H1 (cell line): ENCODE measurements at regions not wholly inside any gene's neighbourhood (a gene's known extent, or its start where the extent isn't known, plus 50 kb on each side); places are given as distances from the start of the nearest gene placed in this dataset.

Experiments used
- CTCF ChIA-PET: fragments of 300-600 bp; sonication (Branson Sonifier 250); formaldehyde crosslinking; loops from one replicate; lab custom pipeline; 2021; ENCODE audit not compliant: partially characterized antibody; lab: Charles Lee
- POLR2A ChIA-PET: fragments of 300-600 bp; sonication (Branson Sonifier 250); formaldehyde crosslinking; loops from one replicate; lab custom pipeline; 2021; ENCODE audit warnings: inconsistent platforms; ENCODE audit not compliant: partially characterized antibody; lab: Charles Lee
- DNase-seq, 2 experiments: peaks; one replicate each; pipeline versions ENCODE4 v3.0.0 to v3.0.0-alpha.2; 2010 to 2022; ENCODE audit warnings: low spot score in 2 of 2, low read depth in 1 of 2, mixed read lengths in 1 of 2
- FAIRE-seq: peaks from 2 replicates; lab custom pipeline; 2011; peaks lifted over from hg19 to GRCh38; lab: Jason Lieb, UNC
- H2AFZ ChIP-seq: 2 replicates; pipeline ENCODE4 v1.8.1; 2012; ENCODE audit warnings: low read length, inconsistent platforms
- H2AK5ac ChIP-seq: 2 replicates; pipeline ENCODE4 v1.6.1; 2013; ENCODE audit warnings: low read depth, low read length
- H2BK120ac ChIP-seq: replicated peaks from 2 replicates; pipeline ENCODE3; 2013; ENCODE audit warnings: low read depth, low read length, inconsistent platforms
- H2BK12ac ChIP-seq: 2 replicates; pipeline ENCODE4 v1.6.1; 2013; ENCODE audit warnings: low read depth, low read length
- H2BK15ac ChIP-seq: 2 replicates; pipeline ENCODE4 v1.6.1; 2013; ENCODE audit warnings: low read length
- H2BK20ac ChIP-seq: 2 replicates; pipeline ENCODE4 v1.6.1; 2013; ENCODE audit warnings: low read length
- H2BK5ac ChIP-seq: 2 replicates; pipeline ENCODE4 v1.6.1; 2013; ENCODE audit warnings: low read depth, low read length
- H3K14ac ChIP-seq: 2 replicates; pipeline ENCODE4 v1.6.1; 2013; ENCODE audit warnings: inconsistent platforms; ENCODE audit not compliant: insufficient read length
- H3K18ac ChIP-seq: 2 replicates; pipeline ENCODE4 v1.6.1; 2013; ENCODE audit warnings: low read length; ENCODE audit errors: extremely low read depth
- H3K23ac ChIP-seq: 2 replicates; pipeline ENCODE4 v1.6.1; 2013; ENCODE audit warnings: inconsistent platforms; ENCODE audit not compliant: insufficient read length
- H3K23me2 ChIP-seq: 2 replicates; pipeline ENCODE4 v1.6.1; 2013; ENCODE audit warnings: low read depth, low read length
- H3K27ac ChIP-seq: 2 replicates; pipeline ENCODE4 v1.6.1; 2011; ENCODE audit warnings: low read depth, low read length, inconsistent platforms
- H3K27me3 ChIP-seq, 4 experiments: replicated peaks in 1 of 4; 1 replicate in 1 of 4; 2 replicates in 3 of 4; pipeline versions ENCODE4 v1.6.1 to v1.8.1; 2011 to 2013; ENCODE audit warnings: low read length in 3 of 4, mild to moderate bottlenecking in 3 of 4, inconsistent platforms in 2 of 4, mixed read lengths in 2 of 4, moderate library complexity in 1 of 4; ENCODE audit not compliant: control insufficient read depth in 3 of 4, insufficient read depth in 3 of 4; ENCODE audit errors: extremely low read depth in 1 of 4
- H3K36me3 ChIP-seq, 4 experiments: 2 replicates each; pipeline versions ENCODE4 v1.6.1 to v1.8.1; 2011 to 2013; ENCODE audit warnings: mild to moderate bottlenecking in 4 of 4, low read length in 3 of 4, moderate library complexity in 2 of 4, control low read depth in 1 of 4, inconsistent platforms in 1 of 4; ENCODE audit not compliant: insufficient read depth in 4 of 4, control insufficient read depth in 2 of 4
- H3K4ac ChIP-seq: replicated peaks from 2 replicates; pipeline ENCODE3; 2013; ENCODE audit warnings: low read length, low read depth, mixed read lengths, inconsistent platforms; ENCODE audit not compliant: insufficient read length
- H3K4me1 ChIP-seq, 4 experiments: replicated peaks in 1 of 4; 1 replicate in 1 of 4; 2 replicates in 3 of 4; pipeline versions ENCODE4 v1.6.1 to v1.8.1; 2011 to 2013; ENCODE audit warnings: low read length in 3 of 4, inconsistent platforms in 2 of 4, mixed read lengths in 1 of 4; ENCODE audit not compliant: insufficient read depth in 4 of 4, control insufficient read depth in 3 of 4
- H3K4me2 ChIP-seq, 2 experiments: 2 replicates each; pipeline versions ENCODE4 v1.6.1 to v1.8.1; 2011 to 2013; ENCODE audit warnings: low read depth in 2 of 2, low read length in 2 of 2, control low read depth in 1 of 2, inconsistent platforms in 1 of 2, mild to moderate bottlenecking in 1 of 2; ENCODE audit not compliant: insufficient read depth in 1 of 2
- H3K4me3 ChIP-seq, 4 experiments: fragments of 200-600, 300-600 bp in 1 of 4; sonication (generic), shearing (Covaris generic), sonication (Bioruptor Twin) in 1 of 4; 2 replicates each; pipeline versions ENCODE4 v1.5.1 to v1.8.1; 2011 to 2016; ENCODE audit warnings: low read length in 4 of 4, low read depth in 3 of 4, control low read depth in 2 of 4, inconsistent platforms in 2 of 4, mild to moderate bottlenecking in 2 of 4, mixed read lengths in 1 of 4, moderate library complexity in 1 of 4; ENCODE audit not compliant: insufficient read depth in 2 of 4; ENCODE audit errors: extremely low read depth in 1 of 4
- H3K56ac ChIP-seq: replicated peaks from 2 replicates; pipeline ENCODE3; 2013; ENCODE audit warnings: low read depth, mild to moderate bottlenecking, mixed read lengths, low read length, inconsistent platforms; ENCODE audit not compliant: insufficient read length
- H3K79me1 ChIP-seq: 2 replicates; pipeline ENCODE4 v1.6.1; 2013; ENCODE audit warnings: low read depth, low read length, control low read depth
- H3K79me2 ChIP-seq, 2 experiments: 2 replicates each; pipeline versions ENCODE4 v1.6.1 to v1.8.1; 2012 to 2013; ENCODE audit warnings: low read length in 2 of 2, mild to moderate bottlenecking in 2 of 2, inconsistent platforms in 1 of 2; ENCODE audit not compliant: insufficient read depth in 2 of 2, control insufficient read depth in 1 of 2
- H3K9ac ChIP-seq, 4 experiments: replicated peaks in 1 of 4; 1 replicate in 1 of 4; 2 replicates in 3 of 4; pipeline versions ENCODE4 v1.6.1 to v1.8.1; 2011 to 2013; ENCODE audit warnings: low read depth in 3 of 4, low read length in 3 of 4, control low read depth in 2 of 4, mild to moderate bottlenecking in 2 of 4, moderate library complexity in 2 of 4, inconsistent platforms in 1 of 4; ENCODE audit errors: extremely low read depth in 1 of 4
- H3K9me3 ChIP-seq, 2 experiments: 2 replicates each; pipeline versions ENCODE4 v1.6.1 to v1.8.1; 2012 to 2013; ENCODE audit warnings: mild to moderate bottlenecking in 2 of 2, moderate library complexity in 2 of 2, control low read depth in 1 of 2, inconsistent platforms in 1 of 2, low read depth in 1 of 2, low read length in 1 of 2, mixed read lengths in 1 of 2; ENCODE audit not compliant: insufficient read depth in 2 of 2
- H4K20me1 ChIP-seq, 2 experiments: replicated peaks in 1 of 2; 2 replicates each; pipeline versions ENCODE3 to v1.8.1; 2011 to 2013; ENCODE audit warnings: inconsistent platforms in 2 of 2, low read length in 2 of 2, mild to moderate bottlenecking in 1 of 2; ENCODE audit not compliant: insufficient read depth in 2 of 2, control insufficient read depth in 1 of 2
- H4K5ac ChIP-seq: 2 replicates; pipeline ENCODE4 v1.6.1; 2013; ENCODE audit warnings: low read length, low read depth, mixed read lengths, inconsistent platforms; ENCODE audit not compliant: insufficient read length
- H4K8ac ChIP-seq: 2 replicates; pipeline ENCODE4 v1.8.0; 2013; ENCODE audit warnings: mild to moderate bottlenecking, moderate library complexity, low read length, inconsistent platforms; ENCODE audit not compliant: insufficient read depth; ENCODE audit errors: extremely low read depth
- H4K91ac ChIP-seq: replicated peaks from 2 replicates; pipeline ENCODE3; 2013; ENCODE audit warnings: low read length, mixed read lengths, inconsistent platforms; ENCODE audit not compliant: insufficient read length
- CHD1 ChIP-seq: IDR thresholded peaks from 2 replicates; pipeline ENCODE4 v1.6.1; 2012; ENCODE audit warnings: low read depth, low read length, improper control_type of control experiment
- EP300 ChIP-seq, 2 experiments: IDR thresholded peaks; 1 replicate in 1 of 2; 2 replicates in 1 of 2; pipeline ENCODE4 v1.6.1; 2011 to 2012; ENCODE audit warnings: low read depth in 2 of 2, low read length in 2 of 2, mild to moderate bottlenecking in 2 of 2, borderline replicate concordance in 1 of 2, inconsistent platforms in 1 of 2, moderate library complexity in 1 of 2
- JUN ChIP-seq: IDR thresholded peaks from 2 replicates; pipeline ENCODE4 v1.6.1; 2011; ENCODE audit warnings: low read depth, mild to moderate bottlenecking, improper control_type of control experiment, low read length
- JUND ChIP-seq: IDR thresholded peaks from 2 replicates; pipeline ENCODE4 v1.6.1; 2011; ENCODE audit warnings: mild to moderate bottlenecking, improper control_type of control experiment, low read length
- MAFK ChIP-seq: IDR thresholded peaks from 2 replicates; pipeline ENCODE4 v1.6.1; 2012; ENCODE audit warnings: low read depth, mild to moderate bottlenecking, improper control_type of control experiment, low read length
- PHF8 ChIP-seq: fragments of 200-600 bp; sonication (generic); conservative IDR thresholded peaks from 2 replicates; pipeline ENCODE4 v1.7.1; 2012; ENCODE audit warnings: low read depth, mild to moderate bottlenecking, inconsistent platforms, low read length, moderate library complexity
- RBBP5 ChIP-seq: IDR thresholded peaks from 2 replicates; pipeline ENCODE4 v1.7.1; 2012; ENCODE audit warnings: low read depth, mild to moderate bottlenecking, inconsistent platforms, low read length, moderate library complexity, borderline replicate concordance
- TBP ChIP-seq: IDR thresholded peaks from 2 replicates; pipeline ENCODE4 v1.6.1; 2011; ENCODE audit warnings: low read depth, low read length, improper control_type of control experiment
- TCF12 ChIP-seq: IDR thresholded peaks from 2 replicates; pipeline ENCODE4 v1.6.1; 2011; ENCODE audit warnings: low read depth, mild to moderate bottlenecking, low read length
- WGBS, 2 experiments: shearing (Covaris generic) in 1 of 2; methylation state at CpG; one replicate each; pipeline versions ENCODE4 v1.1.6 to v1.1.7; 2013 to 2015; ENCODE audit warnings: low lambda C conversion rate in 2 of 2, mixed read lengths in 2 of 2, inconsistent platforms in 1 of 2, low coverage in 1 of 2, missing lambda C conversion rate in 1 of 2; ENCODE audit not compliant: insufficient replicate concordance in 2 of 2, insufficient coverage in 1 of 2, insufficient read length in 1 of 2; ENCODE audit errors: extremely low coverage in 1 of 2, missing lambda C conversion rate in 1 of 2; 5-methylcytosine and 5-hydroxymethylcytosine counted together

DNA sequence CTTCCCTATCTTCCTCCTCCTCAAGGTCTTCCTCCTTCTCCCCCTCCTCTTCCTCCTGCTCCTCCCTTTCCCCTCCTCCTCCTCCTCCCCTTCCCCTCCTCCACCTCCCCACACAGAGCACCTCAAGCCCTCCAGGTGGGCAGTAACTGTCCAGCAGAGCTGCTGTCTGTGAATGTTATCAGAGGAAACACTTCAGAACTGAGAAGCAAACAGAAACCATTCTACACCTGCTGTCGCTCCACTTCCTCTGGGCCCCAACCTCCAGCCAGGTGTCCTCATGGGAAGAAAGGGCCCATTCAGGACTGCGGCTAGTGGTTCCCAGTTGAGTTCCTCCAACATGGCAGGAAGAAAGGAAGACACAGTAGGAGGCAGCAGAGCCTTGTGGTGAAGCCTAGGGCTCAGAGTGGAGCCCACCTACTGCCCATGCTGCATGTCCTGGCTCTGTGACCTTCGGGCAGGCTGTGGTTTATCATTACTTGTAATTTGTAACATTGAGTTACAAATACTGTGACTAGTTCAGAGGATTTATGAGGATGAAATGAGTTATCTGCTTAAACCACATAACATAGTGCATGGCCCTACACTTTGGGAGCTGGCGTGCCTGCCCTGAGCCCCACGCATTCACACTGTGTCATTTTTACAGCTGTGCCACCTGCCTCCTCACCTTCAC is 165.9 kb upstream of the ID2 start:
- H3K56ac ChIP-seq = no peak overlapping the region
- no peaks in the 10 kb centered on the region for H3K79me1 ChIP-seq
- no peak overlapping the region for H2BK12ac ChIP-seq
- no peak overlapping the region for H3K9ac ChIP-seq
- no peak overlapping the region for H3K27ac ChIP-seq
- H2BK5ac ChIP-seq = no peak overlapping the region
- no peak overlapping the region for H3K14ac ChIP-seq
- FAIRE-seq (no peak), DNase-seq (no peak)
- H3K9me3 ChIP-seq = peaks cover 0 to 5% of the 10 kb centered on the region in 2 experiments; a peak in 1 of 4 replicates
- no peaks in the 10 kb centered on the region for H3K36me3 ChIP-seq
- no peaks in the 10 kb centered on the region for H3K79me2 ChIP-seq
- no peak overlapping the region for H3K4ac ChIP-seq
- peak overlapping the region; percentile 1; the same call in 1 of the 2 replicates for H2BK20ac ChIP-seq
- no peaks in the 10 kb centered on the region for H4K20me1 ChIP-seq
- no peak overlapping the region; the same call in 1 of the 2 replicates for H3K18ac ChIP-seq
- ChIA-PET POLR2A (interaction anchor here (0.9 kb wide), 1 partner anchor 166 kb away, joined by 3 read pairs; the partner anchor contains the start of gene ID2), CTCF (interaction anchor here (1.0 to 1.6 kb wide), 3 partner anchors 10 to 16 kb away, joined by 3 to 4 read pairs (median 3); no protein-coding TSS in a partner anchor)
- no peak overlapping the region for H4K5ac ChIP-seq
- no peak overlapping the region for H3K23ac ChIP-seq
- H4K8ac ChIP-seq = no peak overlapping the region; the same call in 1 of the 2 replicates
- 0 out of 2 replicates have a peak overlapping the region, but pooled peaks have one; percentile 8 for H2BK15ac ChIP-seq
- no peak overlapping the region for H2BK120ac ChIP-seq
- no peaks in the 10 kb centered on the region for H3K27me3 ChIP-seq
- H3K4me3 ChIP-seq = no peak overlapping the region
- H3K4me2 ChIP-seq = no peak overlapping the region
- H3K23me2 ChIP-seq = no peaks in the 10 kb centered on the region
- 85% methylated on average over 5 of the region's 5 CpGs; no CpG with 5 or more reads in 1 of the 2 experiments for WGBS, 2 experiments
- no peak overlapping the region for H2AFZ ChIP-seq
- H3K4me1 ChIP-seq = no peaks in the 10 kb centered on the region
- H2AK5ac ChIP-seq = no peak overlapping the region
- H4K91ac ChIP-seq = no peak overlapping the region
- TF ChIP-seq MAFK (no peak), PHF8 (no peak), RBBP5 (no peak), JUN (no peak), TBP (no peak), EP300 (IDR thresholded peaks at IDR 0.05; ENCODE audit: borderline replicate concordance in 1 of 2, low read depth in 2 of 2, low read length in 2 of 2) (no peak), CHD1 (no peak), TCF12 (no peak), JUND (no peak)
